Nephron (organoid): ENCODE measurements at regions not wholly inside any gene's neighbourhood (a gene's known extent, or its start where the extent isn't known, plus 50 kb on each side); places are given as distances from the start of the nearest gene placed in this dataset.

ENCODE experiments used
- H3K27ac Mint-ChIP-seq, 3 experiments: 2 replicates each; pipeline ENCODE4 v1.8.0; 2020; ENCODE audit warnings: mixed read lengths in 3 of 3, mild to moderate bottlenecking in 2 of 3, moderate library complexity in 1 of 3
- H3K27me3 Mint-ChIP-seq: 2 replicates; pipeline ENCODE4 v1.8.0; 2021; ENCODE audit warnings: low read depth, mild to moderate bottlenecking, moderate library complexity, mixed read lengths
- H3K36me3 Mint-ChIP-seq: 2 replicates; pipeline ENCODE4 v1.8.0; 2020; ENCODE audit warnings: low read depth, mixed read lengths
- H3K4me1 Mint-ChIP-seq: 2 replicates; pipeline ENCODE4 v1.8.0; 2020; ENCODE audit warnings: mixed read lengths
- H3K4me3 Mint-ChIP-seq, 3 experiments: 2 replicates each; pipeline ENCODE4 v1.8.0; 2020; ENCODE audit warnings: mild to moderate bottlenecking in 3 of 3, mixed read lengths in 3 of 3, moderate library complexity in 2 of 3
- H3K9me3 Mint-ChIP-seq: 2 replicates; pipeline ENCODE4 v1.8.0; 2020; ENCODE audit warnings: mixed read lengths
- TF ChIP-seq, protein P1 (sequence below), 3 experiments: fragments of 200-600 bp; sonication (generic); IDR thresholded peaks; one replicate each; pipeline ENCODE4 v1.5.0; 2021; ENCODE audit warnings: antibody characterized with exemption in 3 of 3; ENCODE audit not compliant: unreplicated experiment in 3 of 3

DNA sequence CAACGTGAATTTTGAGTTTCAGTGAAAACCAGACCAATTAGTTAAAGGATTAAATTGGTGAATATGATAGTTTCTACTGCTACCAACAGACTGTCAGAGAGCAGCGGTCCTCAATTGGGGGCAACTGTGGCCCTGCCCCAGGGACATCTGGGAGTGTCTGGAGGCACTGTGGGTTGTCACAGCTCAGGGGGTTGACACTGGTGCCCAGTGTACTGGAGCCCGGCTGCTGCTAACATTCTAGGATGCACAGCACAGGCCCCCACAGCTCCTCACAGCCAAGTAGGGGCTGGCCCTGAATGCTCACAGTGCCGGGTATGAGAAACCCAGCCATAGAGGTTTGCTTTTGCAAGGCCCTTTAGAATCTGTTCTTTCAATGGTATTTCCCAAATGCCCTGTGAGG, 84.1 kb upstream of the CXCL12 start:
- Mint-ChIP-seq H3K4me3 (no peak overlapping the region), H3K4me1 (peaks cover 69% of the 10 kb centered on the region), H3K27ac (peak overlapping the region in 1 of 3 experiments; percentile 86), H3K27me3 (peaks cover 6% of the 10 kb centered on the region), H3K9me3 (no peaks in the 10 kb centered on the region), H3K36me3 (no peaks in the 10 kb centered on the region)
- TF ChIP-seq, protein P1, sequence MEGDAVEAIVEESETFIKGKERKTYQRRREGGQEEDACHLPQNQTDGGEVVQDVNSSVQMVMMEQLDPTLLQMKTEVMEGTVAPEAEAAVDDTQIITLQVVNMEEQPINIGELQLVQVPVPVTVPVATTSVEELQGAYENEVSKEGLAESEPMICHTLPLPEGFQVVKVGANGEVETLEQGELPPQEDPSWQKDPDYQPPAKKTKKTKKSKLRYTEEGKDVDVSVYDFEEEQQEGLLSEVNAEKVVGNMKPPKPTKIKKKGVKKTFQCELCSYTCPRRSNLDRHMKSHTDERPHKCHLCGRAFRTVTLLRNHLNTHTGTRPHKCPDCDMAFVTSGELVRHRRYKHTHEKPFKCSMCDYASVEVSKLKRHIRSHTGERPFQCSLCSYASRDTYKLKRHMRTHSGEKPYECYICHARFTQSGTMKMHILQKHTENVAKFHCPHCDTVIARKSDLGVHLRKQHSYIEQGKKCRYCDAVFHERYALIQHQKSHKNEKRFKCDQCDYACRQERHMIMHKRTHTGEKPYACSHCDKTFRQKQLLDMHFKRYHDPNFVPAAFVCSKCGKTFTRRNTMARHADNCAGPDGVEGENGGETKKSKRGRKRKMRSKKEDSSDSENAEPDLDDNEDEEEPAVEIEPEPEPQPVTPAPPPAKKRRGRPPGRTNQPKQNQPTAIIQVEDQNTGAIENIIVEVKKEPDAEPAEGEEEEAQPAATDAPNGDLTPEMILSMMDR (IDR thresholded peaks at IDR 0.05; ENCODE audit: unreplicated experiment in 3 of 3), result no peak

DNA sequence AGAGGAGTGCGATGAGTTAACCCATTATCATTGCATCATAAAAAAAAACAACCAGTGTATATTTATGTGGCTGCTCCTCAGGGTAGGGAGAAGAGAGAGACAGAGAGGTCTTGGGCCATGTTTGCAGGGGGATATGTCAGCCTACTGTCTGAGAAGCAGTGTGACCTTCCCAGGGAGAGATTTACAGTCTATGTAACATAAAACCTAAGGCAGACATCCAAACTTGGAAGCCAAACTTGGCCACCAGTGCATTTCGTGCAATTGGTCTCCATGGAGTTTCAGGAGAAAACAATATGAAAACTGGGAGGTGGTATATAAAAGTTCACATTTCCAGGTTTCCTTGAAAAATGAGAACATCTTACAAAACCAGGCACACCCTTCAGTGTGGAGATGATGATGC, 85.9 kb upstream of the CXCL12 start:
- H3K27me3 Mint-ChIP-seq, result peaks cover 6% of the 10 kb centered on the region

GRCh38 chr10:44471410-44471809, 86.5 kb upstream of the CXCL12 start:
- H3K4me1 Mint-ChIP-seq, result peaks cover 61% of the 10 kb centered on the region
- H3K4me3 Mint-ChIP-seq, result peak overlapping the region in 1 of 3 experiments; percentile 51
- H3K9me3 Mint-ChIP-seq, result no peaks in the 10 kb centered on the region
- peaks cover 6% of the 10 kb centered on the region for H3K27me3 Mint-ChIP-seq
- TF ChIP-seq, protein P1 (IDR thresholded peaks at IDR 0.05; ENCODE audit: unreplicated experiment in 3 of 3), result no peak
- H3K36me3 Mint-ChIP-seq, result no peaks in the 10 kb centered on the region
- peak overlapping the region; percentile 35 to 86 (median 80) for H3K27ac Mint-ChIP-seq

More for the DNA sequence above, 85.9 kb upstream of the CXCL12 start:
- Mint-ChIP-seq H3K4me1 (peaks cover 61% of the 10 kb centered on the region), H3K9me3 (no peaks in the 10 kb centered on the region), H3K36me3 (no peaks in the 10 kb centered on the region), H3K27ac (peak overlapping the region; percentile 35 to 86 (median 80)), H3K4me3 (peak overlapping the region in 1 of 3 experiments; percentile 1)
- TF ChIP-seq, protein P1 (IDR thresholded peaks at IDR 0.05; ENCODE audit: unreplicated experiment in 3 of 3), result no peak

- H3K4me3 Mint-ChIP-seq, result no peak overlapping the region
- TF ChIP-seq, protein P1 (IDR thresholded peaks at IDR 0.05; ENCODE audit: unreplicated experiment in 3 of 3), result no peak
- H3K9me3 Mint-ChIP-seq, result no peaks in the 10 kb centered on the region
- H3K27ac Mint-ChIP-seq, result peak overlapping the region in 2 of 3 experiments; percentile 58 to 65
- H3K36me3 Mint-ChIP-seq, result no peaks in the 10 kb centered on the region
- no peaks in the 10 kb centered on the region for H3K27me3 Mint-ChIP-seq
- H3K4me1 Mint-ChIP-seq, result peaks cover 70% of the 10 kb centered on the region
Observed at GRCh38 chr10:44473146-44473545, 88.2 kb upstream of the CXCL12 start.

DNA sequence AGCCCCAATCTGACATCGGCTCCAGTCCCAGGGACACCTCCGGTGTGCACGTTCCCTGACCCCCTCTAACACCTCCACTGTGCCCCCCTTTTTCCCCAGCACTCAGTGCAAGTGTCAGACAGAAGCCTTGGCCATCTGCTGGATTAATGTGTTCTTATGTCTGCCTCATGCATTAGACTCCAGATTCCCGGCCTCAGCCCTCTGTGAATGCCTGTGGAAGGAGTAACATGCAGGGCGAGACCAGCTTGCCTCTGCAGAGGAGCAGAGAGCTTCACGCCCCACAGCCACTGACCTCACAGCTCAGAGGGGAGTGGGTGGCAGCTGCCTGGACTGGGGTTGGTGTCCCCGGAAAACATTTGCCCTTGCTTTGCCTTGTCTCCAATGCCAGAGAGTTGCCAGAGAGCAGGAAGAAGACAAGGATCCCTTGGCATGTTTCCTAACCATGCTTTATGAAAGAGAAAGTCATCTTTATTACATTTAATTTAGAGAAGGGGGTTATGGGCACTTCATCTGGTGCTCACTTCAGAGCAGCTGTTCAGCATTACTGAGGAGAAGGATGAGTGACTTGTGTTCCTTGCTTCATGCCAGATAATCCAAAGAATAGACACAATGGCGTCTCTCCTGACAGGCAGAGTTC, 91.6 kb upstream of the CXCL12 start:
- Mint-ChIP-seq H3K27ac (peak overlapping the region; percentile 40 to 86 (median 77)), H3K36me3 (peaks cover 3% of the 10 kb centered on the region), H3K27me3 (peaks cover 5% of the 10 kb centered on the region), H3K9me3 (peaks cover 9% of the 10 kb centered on the region), H3K4me1 (peaks cover 66% of the 10 kb centered on the region), H3K4me3 (peak overlapping the region in 1 of 3 experiments; percentile 27)
- TF ChIP-seq, protein P1 (IDR thresholded peaks at IDR 0.05; ENCODE audit: unreplicated experiment in 3 of 3), result no peak

DNA sequence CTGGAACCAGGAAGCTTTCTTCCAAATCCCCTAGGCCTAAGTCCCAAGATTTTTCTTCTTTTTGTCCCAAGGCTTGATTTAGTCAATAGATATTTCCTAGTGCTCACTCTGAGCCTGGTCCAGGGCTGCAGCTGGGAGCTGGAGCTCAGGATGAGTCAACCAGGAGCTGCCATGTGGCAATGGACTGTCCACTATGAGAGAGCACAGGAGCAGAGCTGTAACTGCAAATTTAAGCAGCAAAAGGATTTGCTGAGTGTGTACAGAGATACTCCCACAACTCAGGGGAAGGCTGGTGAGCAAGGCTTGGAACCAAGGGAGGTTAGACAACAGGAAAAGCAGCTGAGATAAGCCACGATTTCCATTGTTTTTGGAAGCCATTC, 92.1 kb upstream of the CXCL12 start:
- peak overlapping the region in 1 of 3 experiments; percentile 27 for H3K4me3 Mint-ChIP-seq
- H3K36me3 Mint-ChIP-seq, result peaks cover 5% of the 10 kb centered on the region
- peaks cover 66% of the 10 kb centered on the region for H3K4me1 Mint-ChIP-seq
- H3K27me3 Mint-ChIP-seq, result peaks cover 5% of the 10 kb centered on the region
- H3K9me3 Mint-ChIP-seq, result peaks cover 14% of the 10 kb centered on the region
- H3K27ac Mint-ChIP-seq, result peak overlapping the region; percentile 40 to 86 (median 77)
- TF ChIP-seq, protein P1 (IDR thresholded peaks at IDR 0.05; ENCODE audit: unreplicated experiment in 3 of 3), result no peak
